SK-N-SH (cell line): ENCODE measurements at regions not wholly inside any gene's neighbourhood (a gene's known extent, or its start where the extent isn't known, plus 50 kb on each side); places are given as distances from the start of the nearest gene placed in this dataset.

Experiments
- CTCF ChIA-PET: fragments of 300-600, 350-600 bp; formaldehyde crosslinking; extraction: SDS; loops from one replicate; lab custom pipeline; 2021; lab: Yijun Ruan, JAX
- POLR2A ChIA-PET: fragments of 350-600 bp; sonication (Branson Sonifier 250); formaldehyde crosslinking; extraction: SDS; loops from one replicate; lab custom pipeline; 2020; ENCODE audit warnings: antibody characterized with exemption, inconsistent platforms; lab: Yijun Ruan, JAX
- DNase-seq: peaks from one replicate; pipeline ENCODE4 v3.0.0; 2012
- H2AFZ ChIP-seq: fragments of 200-600 bp; sonication (generic); 2 replicates; pipeline ENCODE4 v1.8.1; 2016; ENCODE audit warnings: antibody characterized with exemption, mild to moderate bottlenecking, low read depth
- H3F3A ChIP-seq: fragments of 200-600 bp; sonication (generic); replicated peaks from 2 replicates; pipeline ENCODE3; 2016; ENCODE audit warnings: antibody characterized with exemption, mild to moderate bottlenecking; ENCODE audit not compliant: insufficient read depth
- H3K27ac ChIP-seq, 2 experiments: fragments of 200-500 bp in 1 of 2; fragments of 200-600 bp in 1 of 2; sonication (Bioruptor generic) in 1 of 2; sonication (generic), shearing (Covaris generic) in 1 of 2; 2 replicates each; pipeline versions ENCODE4 v1.5.1 to v1.6.1; 2014 to 2016; ENCODE audit warnings: low read depth in 2 of 2, inconsistent platforms in 1 of 2, low read length in 1 of 2, mild to moderate bottlenecking in 1 of 2, mixed read lengths in 1 of 2
- H3K27me3 ChIP-seq: fragments of 200-600 bp; sonication (generic), shearing (Covaris generic); 2 replicates; pipeline ENCODE4 v1.6.1; 2016; ENCODE audit warnings: mixed run types; ENCODE audit not compliant: insufficient read depth
- H3K36me3 ChIP-seq, 2 experiments: fragments of 200-500 bp in 1 of 2; fragments of 200-600 bp in 1 of 2; sonication (Bioruptor generic) in 1 of 2; sonication (generic) in 1 of 2; replicated peaks in 1 of 2; 2 replicates each; pipeline versions ENCODE3 to v1.5.1; 2014 to 2016; ENCODE audit warnings: low read length in 1 of 2, mild to moderate bottlenecking in 1 of 2; ENCODE audit not compliant: insufficient read depth in 2 of 2, control insufficient read depth in 1 of 2
- H3K4me1 ChIP-seq, 2 experiments: fragments of 200-500 bp in 1 of 2; fragments of 200-600 bp in 1 of 2; sonication (Bioruptor generic) in 1 of 2; sonication (generic), shearing (Covaris generic) in 1 of 2; 2 replicates each; pipeline versions ENCODE4 v1.5.1 to v1.6.1; 2014 to 2016; ENCODE audit warnings: low read depth in 1 of 2, low read length in 1 of 2, mixed run types in 1 of 2; ENCODE audit not compliant: insufficient read depth in 2 of 2, control insufficient read depth in 1 of 2
- H3K4me2 ChIP-seq: fragments of 200-600 bp; sonication (generic), shearing (Covaris generic); 2 replicates; pipeline ENCODE4 v1.6.1; 2017; ENCODE audit warnings: mixed run types
- H3K4me3 ChIP-seq, 2 experiments: fragments of 200-500 bp in 1 of 2; fragments of 200-600 bp in 1 of 2; sonication (Bioruptor generic) in 1 of 2; sonication (generic), shearing (Covaris generic) in 1 of 2; 2 replicates each; pipeline versions ENCODE4 v1.5.1 to v1.8.1; 2014 to 2016; ENCODE audit warnings: low read depth in 2 of 2, inconsistent platforms in 1 of 2, low read length in 1 of 2, mild to moderate bottlenecking in 1 of 2, mixed read lengths in 1 of 2, moderate library complexity in 1 of 2
- H3K79me2 ChIP-seq: fragments of 200-600 bp; sonication (generic); 2 replicates; pipeline ENCODE4 v1.8.1; 2017; ENCODE audit warnings: mild to moderate bottlenecking; ENCODE audit not compliant: insufficient read depth
- H3K9ac ChIP-seq: fragments of 200-600 bp; sonication (generic); 2 replicates; pipeline ENCODE4 v1.6.1; 2017; ENCODE audit warnings: mixed run types
- H3K9me2 ChIP-seq: fragments of 200-600 bp; sonication (generic); 2 replicates; pipeline ENCODE4 v1.6.1; 2017; ENCODE audit warnings: mixed run types
- H3K9me3 ChIP-seq: fragments of 200-600 bp; sonication (generic); 2 replicates; pipeline ENCODE4 v1.6.1; 2017; ENCODE audit warnings: mixed run types, mild to moderate bottlenecking, moderate library complexity
- H4K20me1 ChIP-seq: fragments of 200-600 bp; sonication (generic); 2 replicates; pipeline ENCODE4 v1.6.1; 2017; ENCODE audit warnings: mild to moderate bottlenecking, mixed run types; ENCODE audit not compliant: insufficient read depth
- CTCF ChIP-seq: fragments of 200-600 bp; sonication (generic); IDR thresholded peaks from 2 replicates; pipeline ENCODE4 v1.6.1; 2017; ENCODE audit warnings: antibody characterized with exemption, mild to moderate bottlenecking, moderate library complexity
- FOXJ3 ChIP-seq: sonication (generic); formaldehyde crosslinking; IDR thresholded peaks from 2 replicates; pipeline ENCODE4 v1.5.1; 2020; ENCODE audit warnings: mild to moderate bottlenecking, missing genetic modification reagents
- FOXM1 ChIP-seq: IDR thresholded peaks from 2 replicates; pipeline ENCODE4 v1.4.0; 2012; ENCODE audit warnings: low read depth, mild to moderate bottlenecking
- GABPA ChIP-seq: IDR thresholded peaks from 2 replicates; pipeline ENCODE4 v1.4.0; 2012; ENCODE audit warnings: low read depth, mild to moderate bottlenecking
- JUND ChIP-seq: IDR thresholded peaks from 2 replicates; pipeline ENCODE4 v1.4.0; 2012
- MAX ChIP-seq: IDR thresholded peaks from 2 replicates; pipeline ENCODE4 v1.4.0; 2012; ENCODE audit warnings: low read depth
- MXI1 ChIP-seq: IDR thresholded peaks from 2 replicates; pipeline ENCODE4 v1.6.1; 2012; ENCODE audit warnings: mild to moderate bottlenecking, low read depth, low read length, improper control_type of control experiment
- NFIC ChIP-seq: IDR thresholded peaks from 2 replicates; pipeline ENCODE4 v1.4.0; 2012; ENCODE audit warnings: borderline replicate concordance
- NRF1 ChIP-seq: IDR thresholded peaks from 2 replicates; pipeline ENCODE4 v1.6.1; 2012; ENCODE audit warnings: low read depth, mild to moderate bottlenecking, low read length
- RAD21 ChIP-seq: IDR thresholded peaks from 2 replicates; pipeline ENCODE4 v1.6.1; 2012; ENCODE audit warnings: mild to moderate bottlenecking, low read length
- RCOR1 ChIP-seq: fragments of 150-350 bp; IDR thresholded peaks from 2 replicates; pipeline ENCODE4 v1.6.1; 2017; ENCODE audit warnings: antibody characterized with exemption, low read length
- RFX5 ChIP-seq: IDR thresholded peaks from 2 replicates; pipeline ENCODE4 v1.6.1; 2012; ENCODE audit warnings: mild to moderate bottlenecking, improper control_type of control experiment, low read length
- SIN3A ChIP-seq: IDR thresholded peaks from 2 replicates; pipeline ENCODE4 v1.6.1; 2012; ENCODE audit warnings: low read depth, mild to moderate bottlenecking, low read length, moderate library complexity, borderline replicate concordance
- SMC3 ChIP-seq: IDR thresholded peaks from 2 replicates; pipeline ENCODE4 v1.6.1; 2012; ENCODE audit warnings: low read depth, low read length, improper control_type of control experiment
- TAF1 ChIP-seq: IDR thresholded peaks from 2 replicates; pipeline ENCODE4 v1.6.1; 2012; ENCODE audit warnings: low read depth, mild to moderate bottlenecking, low read length, moderate library complexity, borderline replicate concordance
- TCF12 ChIP-seq: IDR thresholded peaks from 2 replicates; pipeline ENCODE4 v1.4.0; 2012
- TEAD4 ChIP-seq: IDR thresholded peaks from 2 replicates; pipeline ENCODE4 v1.4.0; 2012; ENCODE audit warnings: mild to moderate bottlenecking, borderline replicate concordance; ENCODE audit not compliant: insufficient read depth
- USF2 ChIP-seq: fragments of 150-350 bp; IDR thresholded peaks from 2 replicates; pipeline ENCODE4 v1.6.1; 2017; ENCODE audit warnings: antibody characterized with exemption, low read length, low read depth, borderline replicate concordance
- ZBTB33 ChIP-seq: IDR thresholded peaks from 2 replicates; pipeline ENCODE4 v1.4.0; 2012; ENCODE audit warnings: low read depth, borderline replicate concordance
- WGBS: methylation state at CpG from one replicate; pipeline ENCODE4 v1.1.6; 2017; ENCODE audit warnings: low lambda C conversion rate; 5-methylcytosine and 5-hydroxymethylcytosine counted together

GRCh38 chr6:85706272-85706671 is 63.6 kb upstream of the SYNCRIP start:
- TF ChIP-seq NFIC, result no peak
- no peak for TF ChIP-seq RAD21
- TF ChIP-seq TEAD4, result no peak
- TF ChIP-seq GABPA, result no peak
- TF ChIP-seq TCF12, result no peak
- no peak for TF ChIP-seq MAX
- TF ChIP-seq CTCF, result no peak
- TF ChIP-seq RFX5, result no peak
- no peak for TF ChIP-seq FOXM1
- no peak for TF ChIP-seq TAF1
- no peak for TF ChIP-seq ZBTB33
- TF ChIP-seq RCOR1, result no peak
- no peak for TF ChIP-seq MXI1
- TF ChIP-seq FOXJ3 (CRISPR knock-in tag), result no peak
- no peak for TF ChIP-seq SMC3
- no peak for TF ChIP-seq JUND
- no peak for TF ChIP-seq USF2
- no peak for TF ChIP-seq SIN3A
- no peak for TF ChIP-seq NRF1
- TF ChIP-seq, all 33 proteins: peak for 0
- H3K9ac ChIP-seq, result no peak overlapping the region
- no peaks in the 10 kb centered on the region for H3K9me3 ChIP-seq
- DNase-seq, result no peak
- CTCF ChIA-PET, result no interaction called here
- H3K4me3 ChIP-seq, result no peak overlapping the region
- no peaks in the 10 kb centered on the region for H4K20me1 ChIP-seq
- H3K4me1 ChIP-seq, result no peaks in the 10 kb centered on the region
- H3F3A ChIP-seq, result no peaks in the 10 kb centered on the region
- H3K79me2 ChIP-seq, result no peaks in the 10 kb centered on the region
- POLR2A ChIA-PET, result interaction anchor here (1.8 kb wide), 1 partner anchor 28 kb away, joined by 6 read pairs; no protein-coding TSS in a partner anchor
- no peak overlapping the region for H3K27ac ChIP-seq
- no peak overlapping the region for H2AFZ ChIP-seq
- no peaks in the 10 kb centered on the region for H3K36me3 ChIP-seq
- 10% methylated on average over 2 of the region's 3 CpGs for WGBS
- H3K4me2 ChIP-seq, result no peak overlapping the region
- H3K9me2 ChIP-seq, result no peaks in the 10 kb centered on the region
- H3K27me3 ChIP-seq, result no peaks in the 10 kb centered on the region
